ENCODE measurements at regions not wholly inside any gene's neighbourhood (a gene's known extent, or its start where the extent isn't known, plus 50 kb on each side); places are given as distances from the start of the nearest gene placed in this dataset.

DNA sequence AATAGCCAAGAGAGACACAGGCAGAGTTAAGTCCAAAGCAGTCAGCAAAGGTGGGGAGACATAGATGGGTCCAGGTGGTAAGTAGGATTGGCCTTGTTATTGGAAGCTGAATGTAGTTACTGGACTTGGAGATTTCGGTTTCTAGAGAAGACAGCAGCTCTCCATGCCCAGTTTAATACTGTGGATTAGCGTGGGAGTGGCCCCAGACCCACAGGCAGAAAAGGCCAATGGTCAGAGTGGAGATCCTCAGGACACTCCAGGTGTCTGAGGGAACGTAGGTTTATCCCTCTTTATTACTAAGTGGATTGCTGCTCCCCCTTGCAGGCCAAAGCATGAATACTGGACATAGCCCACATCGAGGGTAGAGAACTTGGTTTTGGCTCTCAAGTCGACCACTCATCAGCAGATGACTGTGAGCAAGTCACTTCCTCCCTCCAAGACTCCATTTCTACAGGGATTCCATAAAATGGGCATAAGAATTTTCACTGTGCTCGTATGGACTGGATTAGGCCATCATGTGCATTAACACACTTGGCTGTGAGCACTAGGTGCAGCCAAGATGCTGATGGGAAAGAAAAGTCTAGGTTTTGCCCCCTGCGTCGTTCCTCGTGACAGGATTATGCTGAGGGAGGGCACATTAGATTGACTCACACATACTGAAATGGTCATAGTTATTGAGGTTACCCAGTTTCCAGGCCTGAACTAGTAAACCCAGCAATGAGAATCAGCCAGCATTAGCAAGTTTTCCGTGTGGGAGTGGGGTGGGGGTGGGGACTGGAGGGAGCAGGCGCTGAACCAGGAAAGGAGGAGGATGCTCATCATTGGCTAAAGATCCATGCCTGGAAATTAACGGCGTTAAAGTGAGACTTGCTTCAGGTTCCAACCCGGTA lies 225.2 kb upstream of the TPRG1 start:
- no peaks in the 10 kb centered on the region for H3K27me3 ChIP-seq (ENCODE audit: low read depth)
- intact Hi-C loops (cut with micrococcal nuclease): no loop called here
- no peaks in the 10 kb centered on the region for H3K36me3 ChIP-seq
- H3K4me1 ChIP-seq: peaks cover 66% of the 10 kb centered on the region
- H3K27ac ChIP-seq (replicated peaks): peak overlapping the region; percentile 95
- TF ChIP-seq, protein P1, sequence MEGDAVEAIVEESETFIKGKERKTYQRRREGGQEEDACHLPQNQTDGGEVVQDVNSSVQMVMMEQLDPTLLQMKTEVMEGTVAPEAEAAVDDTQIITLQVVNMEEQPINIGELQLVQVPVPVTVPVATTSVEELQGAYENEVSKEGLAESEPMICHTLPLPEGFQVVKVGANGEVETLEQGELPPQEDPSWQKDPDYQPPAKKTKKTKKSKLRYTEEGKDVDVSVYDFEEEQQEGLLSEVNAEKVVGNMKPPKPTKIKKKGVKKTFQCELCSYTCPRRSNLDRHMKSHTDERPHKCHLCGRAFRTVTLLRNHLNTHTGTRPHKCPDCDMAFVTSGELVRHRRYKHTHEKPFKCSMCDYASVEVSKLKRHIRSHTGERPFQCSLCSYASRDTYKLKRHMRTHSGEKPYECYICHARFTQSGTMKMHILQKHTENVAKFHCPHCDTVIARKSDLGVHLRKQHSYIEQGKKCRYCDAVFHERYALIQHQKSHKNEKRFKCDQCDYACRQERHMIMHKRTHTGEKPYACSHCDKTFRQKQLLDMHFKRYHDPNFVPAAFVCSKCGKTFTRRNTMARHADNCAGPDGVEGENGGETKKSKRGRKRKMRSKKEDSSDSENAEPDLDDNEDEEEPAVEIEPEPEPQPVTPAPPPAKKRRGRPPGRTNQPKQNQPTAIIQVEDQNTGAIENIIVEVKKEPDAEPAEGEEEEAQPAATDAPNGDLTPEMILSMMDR (IDR thresholded peaks at IDR 0.05; ENCODE audit: borderline replicate concordance): no peak
- H3K4me3 ChIP-seq: peak overlapping the region; percentile 65
- H3K9me3 ChIP-seq (replicated peaks): no peaks in the 10 kb centered on the region
- DNase-seq: no peak

DNA sequence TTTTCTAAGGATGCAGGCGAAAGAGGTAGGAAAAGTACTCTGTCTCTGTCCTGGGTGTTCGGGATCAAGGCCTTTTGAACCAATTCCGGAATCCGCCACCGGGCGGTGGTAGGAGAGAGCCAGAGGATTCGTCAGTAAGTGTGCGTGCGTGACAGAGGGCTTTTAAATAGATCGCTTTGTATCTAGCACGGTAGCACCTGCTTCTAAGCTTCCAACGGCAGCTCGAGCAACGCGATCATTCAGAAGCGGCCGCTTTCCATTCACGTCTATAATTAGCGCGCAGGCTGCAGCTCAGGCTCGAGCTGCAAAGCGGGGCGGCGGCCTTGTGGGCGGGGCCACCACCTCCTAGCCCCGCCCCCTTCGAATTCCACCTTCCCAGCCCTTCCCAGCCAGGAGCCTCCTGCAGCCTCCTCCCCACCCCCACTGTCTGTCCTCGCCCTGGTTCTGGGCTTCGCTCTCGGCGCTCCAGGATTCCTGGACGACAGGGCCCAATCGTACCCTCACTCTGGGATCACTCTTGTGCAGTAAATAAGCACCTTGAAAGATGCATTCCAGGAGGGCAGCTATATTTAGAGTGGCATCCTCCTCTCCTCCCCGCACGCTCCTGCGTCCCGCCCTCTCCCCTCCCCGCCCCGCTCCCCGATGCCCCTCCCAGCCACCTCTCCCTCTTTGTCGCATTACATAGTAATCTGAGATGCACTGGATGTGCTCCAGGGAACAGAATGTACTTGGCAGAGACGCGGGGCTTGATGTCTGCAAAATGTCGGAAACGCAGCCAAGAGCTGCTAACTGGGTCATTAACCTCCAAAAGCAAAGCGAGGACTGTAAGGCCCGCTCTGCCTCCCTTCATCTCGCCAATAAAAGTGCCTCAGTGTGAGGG lies 224.1 kb upstream of the TPRG1 start:
- Histone ChIP-seq H3K4me3 (peak overlapping the region; percentile 65), H3K36me3 (no peaks in the 10 kb centered on the region), H3K9me3 (replicated peaks) (no peaks in the 10 kb centered on the region), H3K4me1 (peaks cover 66% of the 10 kb centered on the region), H3K27ac (replicated peaks) (peak overlapping the region; percentile 95), H3K27me3 (ENCODE audit: low read depth) (no peaks in the 10 kb centered on the region)
- DNase-seq: peak; percentile 92
- TF ChIP-seq, protein P1 (IDR thresholded peaks at IDR 0.05; ENCODE audit: borderline replicate concordance): peak; percentile 59
- intact Hi-C loops (cut with micrococcal nuclease): loop anchor here (2.0 kb wide), 1 partner anchor 1207 kb away; no protein-coding TSS in a partner anchor

DNA sequence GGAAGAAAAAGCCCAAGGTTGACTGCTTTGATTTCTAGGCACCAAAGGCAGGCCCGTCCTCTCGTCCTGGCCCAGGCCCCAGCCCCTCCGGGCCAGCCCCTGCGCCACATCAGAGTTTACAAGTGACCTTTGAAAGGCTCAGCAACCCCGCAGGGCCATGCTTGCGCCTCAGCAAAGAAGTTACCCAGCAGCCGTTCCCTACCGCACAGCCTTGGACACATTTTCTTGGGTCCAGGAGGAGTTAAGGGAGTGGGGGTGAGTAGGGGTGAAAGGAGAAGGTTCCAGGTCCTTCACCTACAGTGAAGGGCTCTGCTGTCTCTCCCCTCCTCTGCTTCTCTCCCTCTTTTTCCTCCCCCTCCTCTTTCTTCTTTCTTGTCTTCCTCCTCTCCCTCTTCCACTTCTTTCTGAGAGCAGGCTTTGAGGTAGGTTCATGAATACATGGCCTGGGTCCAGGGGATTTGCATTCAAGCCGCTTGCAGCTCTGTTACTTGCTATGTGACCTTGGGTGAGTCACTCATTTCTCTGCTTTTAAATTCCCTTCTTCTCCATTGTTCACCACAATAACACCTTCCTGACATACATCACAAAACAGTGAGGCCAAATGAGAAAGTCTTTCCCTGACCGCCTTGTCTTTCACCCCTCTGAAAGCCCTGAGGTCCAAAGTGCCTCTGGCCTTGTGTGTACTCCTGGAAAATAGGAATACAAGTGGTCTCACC lies 223.3 kb upstream of the TPRG1 start:
- H3K9me3 ChIP-seq (replicated peaks): no peaks in the 10 kb centered on the region
- peak overlapping the region; percentile 95 for H3K27ac ChIP-seq (replicated peaks)
- intact Hi-C loops (cut with micrococcal nuclease): loop anchor here (2.0 kb wide), 1 partner anchor 1208 kb away; no protein-coding TSS in a partner anchor
- H3K36me3 ChIP-seq: no peaks in the 10 kb centered on the region
- no peak for DNase-seq
- no peaks in the 10 kb centered on the region for H3K27me3 ChIP-seq (ENCODE audit: low read depth)
- H3K4me1 ChIP-seq: peaks cover 66% of the 10 kb centered on the region
- H3K4me3 ChIP-seq: peak overlapping the region; percentile 65
- TF ChIP-seq, protein P1 (IDR thresholded peaks at IDR 0.05; ENCODE audit: borderline replicate concordance): no peak

DNA sequence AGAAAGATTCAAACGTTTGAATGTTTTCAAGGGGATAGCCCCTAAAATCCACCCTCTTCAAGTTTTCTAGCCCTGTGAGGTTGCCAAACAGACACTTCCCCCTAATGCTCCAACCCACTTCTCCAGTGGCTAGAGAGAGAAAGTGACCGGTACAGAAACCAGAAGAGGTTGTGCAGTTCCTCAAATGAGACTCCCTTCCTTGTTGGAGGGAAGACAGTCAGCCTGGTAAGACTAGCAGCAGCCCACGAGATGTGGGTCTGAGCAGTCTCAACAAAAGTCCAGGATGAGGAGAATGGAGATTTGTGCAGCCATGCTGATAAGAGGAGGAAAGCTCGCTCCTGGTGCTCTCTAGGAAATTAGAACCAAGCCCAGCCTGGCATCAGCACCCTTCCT lies 222.8 kb upstream of the TPRG1 start:
- peak overlapping the region; percentile 95 for H3K27ac ChIP-seq (replicated peaks)
- DNase-seq: no peak
- H3K4me1 ChIP-seq: peaks cover 63% of the 10 kb centered on the region
- H3K4me3 ChIP-seq: peak overlapping the region; percentile 65
- H3K36me3 ChIP-seq: no peaks in the 10 kb centered on the region
- no peaks in the 10 kb centered on the region for H3K9me3 ChIP-seq (replicated peaks)
- TF ChIP-seq, protein P1 (IDR thresholded peaks at IDR 0.05; ENCODE audit: borderline replicate concordance): no peak
- H3K27me3 ChIP-seq (ENCODE audit: low read depth): no peaks in the 10 kb centered on the region
- intact Hi-C loops (cut with micrococcal nuclease): loop anchor here (2.0 kb wide), 1 partner anchor 1208 kb away; no protein-coding TSS in a partner anchor

DNA sequence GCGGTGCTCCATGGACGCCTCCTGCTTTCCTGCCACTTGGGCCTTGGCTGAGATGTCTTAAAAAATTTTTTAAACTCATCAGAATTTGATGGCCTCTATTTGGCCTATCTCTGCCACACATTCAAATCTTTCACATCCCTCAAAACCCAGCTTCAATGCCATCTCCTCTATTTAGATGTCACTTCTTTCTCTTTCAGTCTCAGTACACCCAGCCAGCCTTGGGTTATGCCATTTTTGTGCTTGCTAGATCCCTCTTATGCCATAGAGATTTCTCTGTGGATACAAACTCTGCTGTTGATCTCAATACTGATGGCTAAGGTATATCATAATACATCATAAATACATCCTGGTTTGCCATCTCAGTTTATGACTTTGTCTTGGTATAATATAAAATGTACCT lies 222.3 kb upstream of the TPRG1 start:
- Histone ChIP-seq H3K4me3 (no peak overlapping the region), H3K4me1 (peaks cover 63% of the 10 kb centered on the region), H3K27ac (replicated peaks) (peak overlapping the region; percentile 95), H3K9me3 (replicated peaks) (no peaks in the 10 kb centered on the region), H3K36me3 (no peaks in the 10 kb centered on the region), H3K27me3 (ENCODE audit: low read depth) (no peaks in the 10 kb centered on the region)
- TF ChIP-seq, protein P1 (IDR thresholded peaks at IDR 0.05; ENCODE audit: borderline replicate concordance): no peak
- intact Hi-C loops (cut with micrococcal nuclease): loop anchor here (2.0 kb wide), 1 partner anchor 1209 kb away; no protein-coding TSS in a partner anchor
- DNase-seq: no peak

Measured in left ventricle myocardium inferior (tissue), 1 donor.